Midbrain (tissue), 1 donor: ENCODE measurements at regions not wholly inside any gene's neighbourhood (a gene's known extent, or its start where the extent isn't known, plus 50 kb on each side); places are given as distances from the start of the nearest gene placed in this dataset.
"Not testable (repeated sequence)": the region's sequence is repeated elsewhere in the genome, so short reads cannot be mapped to it uniquely, and the experiment has no call there.

Source experiments
- DNase-seq: peaks from one replicate; lab custom pipeline; 2025; lab: John Stamatoyannopoulos, UW

GRCh38 chr6:155854787-155855186, 399.1 kb upstream of the NOX3 start:
- DNase-seq, result no peak

- no peak for DNase-seq
Measured at GRCh38 chr6:155853011-155853410, 397.4 kb upstream of the NOX3 start.

- no peak for DNase-seq
Measured at GRCh38 chr6:155850408-155850841, 394.8 kb upstream of the NOX3 start.

GRCh38 chr6:155847711-155848110, 392.1 kb upstream of the NOX3 start:
- no peak for DNase-seq

- no peak for DNase-seq
Measured at GRCh38 chr6:155837474-155837873, 381.8 kb upstream of the NOX3 start.

GRCh38 chr6:155832596-155832995, 377.0 kb upstream of the NOX3 start:
- no peak for DNase-seq

GRCh38 chr6:155830531-155830930, 374.9 kb upstream of the NOX3 start:
- DNase-seq, result no peak

- DNase-seq, result no peak
Measured at GRCh38 chr6:155829646-155830045, 374.0 kb upstream of the NOX3 start.

GRCh38 chr6:155828989-155829388, 373.4 kb upstream of the NOX3 start:
- DNase-seq, result no peak

GRCh38 chr6:155818698-155819097, 363.1 kb upstream of the NOX3 start:
- DNase-seq, result no peak

- no peak for DNase-seq
Measured at GRCh38 chr6:155813548-155813947, 357.9 kb upstream of the NOX3 start.

GRCh38 chr6:155807243-155807642, 351.6 kb upstream of the NOX3 start:
- no peak for DNase-seq

- DNase-seq, result no peak
Measured at GRCh38 chr6:155801046-155801445, 345.4 kb upstream of the NOX3 start.

GRCh38 chr6:155798876-155799275, 343.2 kb upstream of the NOX3 start:
- DNase-seq, result not testable (repeated sequence)

- DNase-seq, result no peak
Measured at GRCh38 chr6:155795173-155795796, 339.6 kb upstream of the NOX3 start.

GRCh38 chr6:155791891-155792290, 336.3 kb upstream of the NOX3 start:
- no peak for DNase-seq

GRCh38 chr6:155791186-155791585, 335.5 kb upstream of the NOX3 start:
- no peak for DNase-seq

- no peak for DNase-seq
Measured at GRCh38 chr6:155787168-155787567, 331.5 kb upstream of the NOX3 start.

GRCh38 chr6:155786528-155786927, 330.9 kb upstream of the NOX3 start:
- DNase-seq, result no peak

GRCh38 chr6:155782739-155783459, 327.3 kb upstream of the NOX3 start:
- no peak for DNase-seq

GRCh38 chr6:155782320-155782731, 326.7 kb upstream of the NOX3 start:
- no peak for DNase-seq

GRCh38 chr6:155779456-155779855, 323.8 kb upstream of the NOX3 start:
- DNase-seq, result no peak

- DNase-seq, result no peak
Measured at GRCh38 chr6:155778336-155778735, 322.7 kb upstream of the NOX3 start.

GRCh38 chr6:155771822-155772221, 316.2 kb upstream of the NOX3 start:
- no peak for DNase-seq
